Stromal cell of bone marrow (primary cell): ENCODE measurements at regions not wholly inside any gene's neighbourhood (a gene's known extent, or its start where the extent isn't known, plus 50 kb on each side); places are given as distances from the start of the nearest gene placed in this dataset.

Experiments used
- DNase-seq: peaks from one replicate; pipeline ENCODE4 v3.0.0-alpha.2; 2012; ENCODE audit warnings: low read depth

DNA sequence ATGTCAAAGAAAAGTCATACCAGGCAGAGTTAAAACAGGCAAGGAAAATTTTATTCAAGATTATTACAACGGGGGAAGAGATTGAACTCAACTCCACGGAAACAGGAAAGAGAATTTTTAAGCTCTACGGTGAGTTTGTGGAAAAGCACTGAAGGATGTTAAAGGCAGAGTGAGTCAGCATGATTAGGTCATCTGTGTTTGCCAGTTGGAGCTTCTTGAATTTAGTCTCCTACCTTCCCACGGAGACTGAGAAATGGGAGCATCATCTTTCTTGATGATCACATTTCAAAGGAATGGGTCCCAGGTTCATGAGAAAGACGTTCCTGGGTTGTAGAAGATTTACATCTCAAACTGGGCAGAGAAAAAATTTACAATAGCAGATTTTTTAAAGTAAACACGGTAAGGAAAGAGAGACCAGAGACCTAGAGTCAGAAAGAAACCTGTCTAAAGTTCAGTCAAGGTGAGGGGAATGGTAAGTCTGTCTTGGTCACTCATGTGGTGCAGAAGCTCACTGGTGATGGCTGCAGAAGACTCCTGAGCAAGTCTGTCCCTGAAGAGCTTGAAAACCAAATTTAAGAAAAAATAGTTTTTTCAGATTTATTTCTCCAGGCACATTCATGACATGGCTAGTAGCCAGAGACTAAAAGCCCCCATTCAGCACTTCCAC is 516.9 kb upstream of the LRRN3 start:
- peak; percentile 17 for DNase-seq

DNA sequence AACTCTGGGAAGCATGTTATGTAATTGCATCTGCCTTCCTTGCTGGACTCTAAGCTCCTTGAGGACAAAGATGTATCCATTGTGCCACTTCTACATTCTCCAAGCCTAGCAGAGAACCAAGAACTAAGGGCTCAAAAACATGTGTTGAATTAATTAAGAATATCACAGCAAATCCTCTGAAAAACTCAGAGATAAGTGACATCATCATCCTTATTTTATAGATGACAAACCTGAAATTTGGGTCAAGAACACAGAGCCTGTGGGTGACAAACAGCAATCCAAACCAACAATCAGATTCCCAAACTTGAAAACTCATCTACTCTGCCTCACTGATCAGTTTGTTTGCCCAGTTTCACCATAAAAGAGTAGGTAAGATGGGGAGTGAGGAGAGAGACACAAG is 503.6 kb upstream of the LRRN3 start:
- no peak for DNase-seq

DNA sequence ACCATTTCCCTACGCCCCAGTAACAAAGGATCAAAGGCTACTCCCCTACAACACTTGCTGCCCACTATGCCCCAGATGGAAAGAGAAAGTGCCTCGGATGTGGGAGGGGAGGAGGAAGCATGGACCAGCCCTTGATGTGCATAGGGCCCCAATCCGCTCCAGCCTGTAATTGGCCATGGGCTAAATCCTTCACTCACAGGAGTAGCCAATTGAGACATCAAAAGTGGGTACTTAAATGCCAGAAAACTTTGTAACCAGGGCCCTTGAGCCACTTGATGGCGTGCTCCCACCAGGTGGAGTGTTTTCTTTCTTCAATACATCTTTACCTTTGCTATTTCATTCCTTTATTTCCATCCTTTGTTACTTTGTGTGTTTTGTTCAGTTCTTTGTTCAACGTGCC is 500.5 kb upstream of the LRRN3 start:
- no peak for DNase-seq

DNA sequence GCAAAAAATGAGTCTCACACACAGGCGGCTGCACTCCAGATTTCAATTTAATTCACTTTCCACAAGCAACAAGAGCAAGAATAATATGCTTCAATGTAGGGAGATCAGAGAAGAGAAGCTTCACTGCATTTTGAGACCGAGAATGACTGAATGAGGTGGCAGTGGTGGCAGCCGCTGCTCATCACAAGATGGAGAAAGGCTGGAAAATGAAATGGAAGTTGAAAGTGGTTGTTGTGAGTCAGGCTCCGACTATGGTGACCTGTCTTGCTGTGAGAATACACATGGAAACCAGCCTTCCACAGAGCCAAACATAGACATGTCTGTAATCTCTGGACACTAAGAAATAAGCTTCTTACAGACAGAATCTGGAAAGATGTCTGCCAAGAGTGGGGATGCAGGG is 499.6 kb upstream of the LRRN3 start:
- no peak for DNase-seq

DNA sequence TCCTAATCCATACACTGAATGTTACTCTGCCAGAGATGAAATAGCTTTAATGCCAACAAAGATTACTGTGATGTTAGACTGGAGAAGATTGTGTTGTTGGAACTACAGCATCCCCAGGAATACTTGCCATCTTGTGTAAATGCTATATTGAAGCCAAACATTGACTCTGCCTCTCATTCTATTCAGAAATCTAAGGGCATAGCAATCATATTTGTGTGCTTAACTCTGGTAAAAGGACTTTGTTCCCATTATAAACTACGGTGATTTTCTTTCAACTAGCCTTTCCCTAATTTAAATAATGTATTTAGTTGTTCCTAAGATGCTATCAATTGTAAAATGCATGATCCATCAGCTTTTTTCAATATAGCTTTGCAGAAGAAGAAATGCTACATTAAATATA is 498.4 kb upstream of the LRRN3 start:
- no peak for DNase-seq

DNA sequence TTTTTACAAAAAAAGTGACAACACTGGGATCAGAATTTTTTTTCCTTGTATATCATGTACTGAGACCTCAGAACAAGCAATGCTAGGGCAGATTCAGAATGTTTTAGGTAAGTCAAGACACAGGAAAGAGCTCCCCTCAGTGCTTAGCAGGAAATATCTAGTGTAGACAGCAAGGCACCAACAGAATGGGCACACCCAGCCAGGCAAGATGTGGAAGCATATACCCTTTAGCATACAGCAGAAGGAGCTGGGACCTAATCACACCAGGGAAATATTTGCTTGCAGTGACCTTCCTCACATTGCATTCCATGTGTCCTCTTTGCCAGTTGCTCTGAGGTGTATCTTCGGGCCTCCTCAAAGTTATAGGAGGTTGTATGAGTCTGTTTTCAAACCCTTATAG is 497.6 kb upstream of the LRRN3 start:
- no peak for DNase-seq

DNA sequence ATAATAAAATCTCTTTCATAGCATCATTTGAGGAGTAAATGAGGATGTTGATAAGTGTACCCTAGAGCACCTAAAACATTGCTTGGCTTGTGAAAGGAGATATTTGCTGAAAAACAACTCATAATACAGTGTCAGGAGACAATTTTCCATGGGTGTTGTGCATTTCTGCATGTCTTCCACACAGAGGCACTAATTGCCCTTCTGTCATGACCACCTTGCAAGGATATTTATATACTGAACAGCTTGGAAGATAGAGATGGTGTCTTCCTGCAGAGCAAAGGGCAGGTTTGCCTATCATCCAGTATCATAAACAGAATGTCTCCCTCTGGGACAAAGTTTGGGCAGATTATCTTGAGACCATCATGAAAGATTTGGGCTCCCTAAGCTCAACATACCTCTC is 495.2 kb upstream of the LRRN3 start:
- DNase-seq: no peak

DNA sequence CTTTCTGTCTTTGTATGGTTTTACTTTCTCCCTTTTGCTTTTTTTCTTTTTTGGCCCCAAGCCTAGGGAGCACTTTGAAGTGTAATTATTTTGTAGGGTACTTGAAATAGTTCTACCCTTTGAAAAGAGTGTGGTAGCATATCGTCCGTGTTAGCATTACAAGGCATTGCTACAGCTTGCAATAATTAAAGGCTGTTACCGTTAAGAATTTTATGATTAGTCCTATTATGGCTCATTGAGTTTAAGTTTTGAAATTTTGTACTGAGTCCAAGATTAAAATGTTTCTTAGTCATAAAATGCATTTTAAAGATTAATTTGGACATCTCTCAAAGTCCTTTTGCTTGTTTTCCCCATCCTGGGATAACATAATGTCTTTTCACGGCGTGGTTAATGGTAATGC is 490.0 kb upstream of the LRRN3 start:
- no peak for DNase-seq

DNA sequence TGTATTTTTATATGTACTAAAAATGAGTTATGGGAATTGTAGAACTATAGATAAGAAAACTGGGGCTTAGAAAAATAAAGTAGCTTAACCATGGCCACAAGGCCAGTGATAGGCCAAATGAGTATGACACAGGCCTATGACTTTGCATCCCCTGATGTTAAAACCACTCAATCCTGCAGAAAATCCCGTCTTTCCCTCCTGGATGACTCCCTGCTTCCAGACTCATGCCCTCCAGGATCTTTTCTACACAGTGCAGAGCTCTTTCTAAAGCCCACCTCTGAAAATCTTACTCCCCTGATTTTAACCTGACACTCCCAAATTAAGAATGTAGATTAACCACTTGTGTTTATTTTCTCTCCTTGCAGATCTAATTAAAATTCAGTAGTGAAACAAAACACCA is 489.2 kb upstream of the LRRN3 start:
- no peak for DNase-seq

DNA sequence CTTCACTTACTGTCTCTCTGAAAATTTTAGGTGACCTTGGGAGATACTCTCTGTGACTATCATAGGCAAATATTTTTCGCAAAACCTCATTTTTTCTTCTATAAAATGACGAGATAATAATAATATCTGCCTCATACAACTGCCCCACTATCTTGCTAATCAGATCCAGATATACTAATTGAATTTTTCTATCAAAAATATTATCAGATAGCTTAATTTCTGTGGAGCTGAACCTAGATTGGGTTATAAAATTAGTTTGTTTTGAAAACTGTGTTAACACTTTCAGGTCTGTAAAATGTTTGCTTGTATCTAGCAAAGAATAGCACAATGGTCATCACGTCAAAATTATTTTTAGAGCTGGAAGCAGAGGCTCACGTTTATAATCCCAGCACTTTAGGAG is 486.7 kb upstream of the LRRN3 start:
- DNase-seq: no peak

DNA sequence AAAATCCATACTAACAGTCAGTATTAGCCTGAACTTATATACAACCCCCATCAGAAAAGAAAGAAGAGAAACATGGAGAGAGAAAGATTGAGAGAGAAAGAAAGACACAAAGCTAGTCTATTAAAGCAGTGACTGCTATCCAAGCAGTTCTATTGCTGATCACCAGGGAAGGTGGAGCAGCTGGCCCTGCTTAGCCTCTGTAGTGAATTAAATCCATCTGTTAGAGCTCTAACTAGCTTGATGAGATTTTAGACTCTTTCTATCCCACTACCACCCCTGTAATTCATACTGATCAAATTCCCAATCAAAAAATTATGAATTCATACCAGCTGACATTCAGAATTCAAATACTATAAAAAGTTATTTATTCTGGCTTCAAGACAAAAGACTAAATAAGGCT is 486.0 kb upstream of the LRRN3 start:
- DNase-seq: no peak

DNA sequence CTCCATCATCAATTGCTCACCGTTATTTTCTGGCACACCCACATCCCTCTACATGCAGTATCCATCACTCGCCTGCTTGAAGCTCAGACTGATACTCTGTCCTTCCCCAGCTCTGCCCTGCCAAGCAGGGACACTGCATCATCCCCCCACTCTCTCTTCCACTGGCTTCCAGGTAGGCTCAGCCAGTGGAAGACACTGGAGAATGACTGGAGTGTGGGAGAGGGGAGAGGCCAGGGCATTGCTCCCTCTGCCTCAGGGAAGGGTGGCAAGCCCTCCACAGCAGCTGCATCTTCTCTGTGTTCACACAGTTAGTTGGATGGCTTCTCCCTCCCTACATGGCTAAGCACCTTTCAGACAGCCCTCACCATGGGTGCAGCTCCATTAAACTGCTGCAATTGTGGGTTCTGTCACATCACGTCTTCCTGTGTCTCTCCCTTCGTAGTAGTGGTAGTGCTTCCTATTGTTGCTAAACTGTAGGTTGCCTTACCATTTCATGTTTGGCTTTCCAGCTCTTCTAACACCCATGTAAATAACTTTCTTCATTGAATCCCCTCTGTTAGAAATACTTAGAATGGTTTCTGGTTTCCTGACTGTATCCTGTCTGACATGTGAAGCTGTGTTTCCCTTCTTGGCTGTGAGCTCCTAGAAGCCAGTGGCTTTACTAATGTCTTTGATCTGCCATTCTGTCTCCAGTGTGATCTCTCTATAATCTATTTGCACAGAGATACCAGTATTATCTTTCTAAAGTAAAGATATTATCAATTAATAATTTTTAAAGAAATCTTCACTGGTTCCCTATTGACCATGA is 483.7 kb upstream of the LRRN3 start:
- DNase-seq: no peak

DNA sequence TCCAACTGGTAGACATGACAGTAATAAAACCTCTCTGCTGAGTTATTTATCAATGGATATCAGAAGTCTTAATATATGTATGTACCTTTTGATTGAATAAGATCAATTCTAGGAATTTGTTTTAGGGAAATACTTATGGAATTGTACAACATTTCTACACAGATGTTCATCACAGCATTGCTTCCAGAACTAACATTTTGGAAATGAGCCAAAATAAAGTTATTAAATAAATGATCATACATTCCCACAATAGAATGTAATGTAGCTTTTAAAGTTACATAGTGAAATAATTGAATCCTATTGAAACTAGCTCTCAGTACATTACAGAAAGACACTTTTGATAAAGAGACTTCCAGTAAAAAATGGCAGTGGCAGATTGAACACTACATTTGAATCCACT is 481.6 kb upstream of the LRRN3 start:
- DNase-seq: no peak

DNA sequence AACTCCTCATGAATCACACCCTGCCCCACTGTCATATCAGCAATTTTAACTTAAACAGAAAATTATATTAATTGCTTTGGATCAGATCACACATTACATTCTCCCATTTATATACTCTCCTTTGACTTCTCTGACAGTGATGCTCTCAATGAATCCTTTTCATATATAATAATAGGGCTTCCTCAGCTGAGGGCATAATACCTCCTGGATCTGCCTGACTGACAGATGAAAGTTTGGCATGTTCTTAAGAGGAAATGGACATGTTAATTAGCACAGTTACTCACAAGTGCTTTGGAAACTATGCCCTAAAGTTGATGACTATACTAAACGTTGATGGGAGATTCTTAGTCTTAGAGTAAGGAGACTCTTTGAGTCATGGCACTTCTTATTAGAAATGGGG is 478.2 kb upstream of the LRRN3 start:
- DNase-seq: no peak
